ENCODE measurements at regions not wholly inside any gene's neighbourhood (a gene's known extent, or its start where the extent isn't known, plus 50 kb on each side); places are given as distances from the start of the nearest gene placed in this dataset.
"Not testable (repeated sequence)": the region's sequence is repeated elsewhere in the genome, so short reads cannot be mapped to it uniquely, and the experiment has no call there.

GRCh38 chr1:96095849-96096612 lies 625.6 kb upstream of the PTBP2 start:
- no peak for DNase-seq

- no peak for DNase-seq
Measured at GRCh38 chr1:96096613-96097321, 624.8 kb upstream of the PTBP2 start.

- no peak for DNase-seq
Measured at GRCh38 chr1:96104506-96104905, 617.1 kb upstream of the PTBP2 start.

- no peak for DNase-seq
Measured at GRCh38 chr1:96104906-96105305, 616.7 kb upstream of the PTBP2 start.

- DNase-seq: no peak
Measured at GRCh38 chr1:96116731-96117130, 604.9 kb upstream of the PTBP2 start.

GRCh38 chr1:96130432-96130831 lies 591.2 kb upstream of the PTBP2 start:
- DNase-seq: no peak

GRCh38 chr1:96144636-96145035 lies 576.9 kb upstream of the PTBP2 start:
- no peak for DNase-seq

- DNase-seq: no peak
Measured at GRCh38 chr1:96145492-96145891, 576.1 kb upstream of the PTBP2 start.

- DNase-seq: not testable (repeated sequence)
Measured at GRCh38 chr1:96152957-96153356, 568.6 kb upstream of the PTBP2 start.

GRCh38 chr1:96157101-96157500 lies 564.5 kb upstream of the PTBP2 start:
- DNase-seq: no peak

- DNase-seq: no peak
Measured at GRCh38 chr1:96159379-96159778, 562.2 kb upstream of the PTBP2 start.

GRCh38 chr1:96164053-96164452 lies 557.5 kb upstream of the PTBP2 start:
- no peak for DNase-seq

- DNase-seq: no peak
Measured at GRCh38 chr1:96178053-96178452, 543.5 kb upstream of the PTBP2 start.

- DNase-seq: no peak
Measured at GRCh38 chr1:96183485-96183884, 538.1 kb upstream of the PTBP2 start.

- no peak for DNase-seq
Measured at GRCh38 chr1:96183928-96184327, 537.7 kb upstream of the PTBP2 start.

GRCh38 chr1:96185181-96185580 lies 536.4 kb upstream of the PTBP2 start:
- no peak for DNase-seq

GRCh38 chr1:96187020-96187419 lies 534.6 kb upstream of the PTBP2 start:
- DNase-seq: no peak

GRCh38 chr1:96191165-96191564 lies 530.4 kb upstream of the PTBP2 start:
- no peak for DNase-seq

- DNase-seq: no peak
Measured at GRCh38 chr1:96206451-96206850, 515.1 kb upstream of the PTBP2 start.

GRCh38 chr1:96207936-96208335 lies 513.6 kb upstream of the PTBP2 start:
- DNase-seq: no peak

GRCh38 chr1:96208428-96208827 lies 513.2 kb upstream of the PTBP2 start:
- DNase-seq: no peak

GRCh38 chr1:96210054-96210453 lies 511.5 kb upstream of the PTBP2 start:
- no peak for DNase-seq

GRCh38 chr1:96211202-96211601 lies 510.4 kb upstream of the PTBP2 start:
- DNase-seq: no peak

GRCh38 chr1:96214982-96215381 lies 506.6 kb upstream of the PTBP2 start:
- DNase-seq: no peak

GRCh38 chr1:96220651-96221050 lies 500.9 kb upstream of the PTBP2 start:
- no peak for DNase-seq

Measured in T-helper 1 cell (primary cell).